ENCODE measurements at regions not wholly inside any gene's neighbourhood (a gene's known extent, or its start where the extent isn't known, plus 50 kb on each side); places are given as distances from the start of the nearest gene placed in this dataset.

GRCh38 chr17:72502371-72503341, 381.8 kb downstream of the SOX9 start:
- no peak for TF ChIP-seq CTCF (IDR thresholded peaks at IDR 0.05)
- no peak for TF ChIP-seq E2F4 (CRISPR knock-in tag; IDR thresholded peaks at IDR 0.05; ENCODE audit: borderline replicate concordance, low read depth)
- TF ChIP-seq ATF2 (CRISPR knock-in tag; IDR thresholded peaks at IDR 0.05; ENCODE audit: borderline replicate concordance, low read depth) = no peak
- TF ChIP-seq TCF7 (CRISPR knock-in tag; IDR thresholded peaks at IDR 0.05; ENCODE audit: low read depth) = no peak
- TF ChIP-seq NFYB (CRISPR knock-in tag; conservative IDR thresholded peaks at IDR 0.05; ENCODE audit: low read depth) = no peak
- no peak for TF ChIP-seq ZNF121 (CRISPR knock-in tag; IDR thresholded peaks at IDR 0.05)
- no peak for TF ChIP-seq TEAD1 (CRISPR knock-in tag; IDR thresholded peaks at IDR 0.05)
- TF ChIP-seq ZNF512 (CRISPR knock-in tag; IDR thresholded peaks at IDR 0.05; ENCODE audit: borderline replicate concordance) = no peak
- no peak for TF ChIP-seq KAT7 (CRISPR knock-in tag; IDR thresholded peaks at IDR 0.05; ENCODE audit: borderline replicate concordance)

Measured in WTC11 (cell line).